Keratinocyte (primary cell): ENCODE measurements at regions not wholly inside any gene's neighbourhood (a gene's known extent, or its start where the extent isn't known, plus 50 kb on each side); places are given as distances from the start of the nearest gene placed in this dataset.

Experiments
- DNase-seq: peaks from one replicate; pipeline ENCODE4 v3.0.0-alpha.2; 2011; ENCODE audit warnings: low read depth, missing footprints, low spot score
- FAIRE-seq: peaks from 2 replicates; lab custom pipeline; 2011; peaks lifted over from hg19 to GRCh38; lab: Jason Lieb, UNC
- H2AFZ ChIP-seq: 2 replicates; pipeline ENCODE4 v1.6.0; 2012; ENCODE audit warnings: low read length, control low read depth, inconsistent platforms; ENCODE audit not compliant: control insufficient read depth
- H3K27ac ChIP-seq: 2 replicates; pipeline ENCODE4 v1.5.1; 2011; ENCODE audit warnings: low read length; ENCODE audit not compliant: control insufficient read depth, insufficient read depth
- H3K27me3 ChIP-seq: 3 replicates; pipeline ENCODE4 v1.6.0; 2011; ENCODE audit warnings: low read length; ENCODE audit not compliant: control insufficient read depth, insufficient read depth; ENCODE audit errors: extremely low read depth
- H3K36me3 ChIP-seq, 2 experiments: 2 replicates in 1 of 2; 3 replicates in 1 of 2; pipeline ENCODE4 v1.5.1; 2011; ENCODE audit warnings: low read length in 2 of 2, mild to moderate bottlenecking in 1 of 2; ENCODE audit not compliant: control insufficient read depth in 2 of 2, insufficient read depth in 2 of 2; ENCODE audit errors: extremely low read depth in 1 of 2
- H3K4me1 ChIP-seq: 3 replicates; pipeline ENCODE4 v1.5.1; 2011; ENCODE audit warnings: low read length; ENCODE audit not compliant: control insufficient read depth, insufficient read depth; ENCODE audit errors: extremely low read depth
- H3K4me2 ChIP-seq: 3 replicates; pipeline ENCODE4 v1.6.0; 2011; ENCODE audit warnings: low read depth, low read length; ENCODE audit not compliant: control insufficient read depth, insufficient read depth; ENCODE audit errors: extremely low read depth
- H3K4me3 ChIP-seq, 3 experiments: fragments of 200-600 bp in 1 of 3; sonication (generic) in 1 of 3; 2 replicates in 2 of 3; 3 replicates in 1 of 3; pipeline ENCODE4 v1.5.1; 2011 to 2016; ENCODE audit warnings: low read length in 3 of 3, mild to moderate bottlenecking in 3 of 3, control low read depth in 2 of 3, inconsistent platforms in 1 of 3, low read depth in 1 of 3, mixed read lengths in 1 of 3, mixed run types in 1 of 3, moderate library complexity in 1 of 3; ENCODE audit not compliant: control insufficient read depth in 2 of 3, insufficient read depth in 2 of 3; ENCODE audit errors: extremely low read depth in 1 of 3
- H3K79me2 ChIP-seq: 2 replicates; pipeline ENCODE4 v1.6.0; 2012; ENCODE audit warnings: low read length; ENCODE audit not compliant: control insufficient read depth, insufficient read depth
- H3K9ac ChIP-seq: 3 replicates; pipeline ENCODE4 v1.6.0; 2011; ENCODE audit warnings: low read length; ENCODE audit not compliant: control insufficient read depth, insufficient read depth; ENCODE audit errors: extremely low read depth
- H3K9me1 ChIP-seq: 3 replicates; pipeline ENCODE4 v1.6.0; 2011; ENCODE audit warnings: low read length; ENCODE audit not compliant: control insufficient read depth, insufficient read depth; ENCODE audit errors: extremely low read depth
- H3K9me3 ChIP-seq: 2 replicates; pipeline ENCODE4 v1.5.1; 2012; ENCODE audit warnings: low read depth, low read length; ENCODE audit not compliant: control insufficient read depth
- H4K20me1 ChIP-seq: 3 replicates; pipeline ENCODE4 v1.6.0; 2011; ENCODE audit warnings: low read length; ENCODE audit not compliant: control insufficient read depth, insufficient read depth; ENCODE audit errors: extremely low read depth
- CTCF ChIP-seq, 3 experiments: IDR thresholded peaks in 1 of 3; conservative IDR thresholded peaks in 1 of 3; optimal IDR thresholded peaks in 1 of 3; 2 replicates in 2 of 3; 3 replicates in 1 of 3; pipeline versions ENCODE3 to v1.5.1; 2011; ENCODE audit warnings: low read length in 3 of 3, mild to moderate bottlenecking in 3 of 3, moderate library complexity in 2 of 3, control low read depth in 1 of 3, inconsistent platforms in 1 of 3; ENCODE audit not compliant: insufficient read depth in 2 of 3; ENCODE audit errors: extremely low read depth in 1 of 3
- EZH2 ChIP-seq: IDR thresholded peaks from one replicate; pipeline ENCODE4 v1.6.1; 2012; ENCODE audit warnings: inconsistent platforms, mild to moderate bottlenecking, low read length, moderate library complexity
- dilution Hi-C: fragments of 300-500 bp; cut with MboI; formaldehyde crosslinking; loops from one replicate; pipeline ENCODE4 v1.7.0; 2020; ENCODE audit warnings: low sequenced_read_pairs; ENCODE audit not compliant: extremely low pct_ligation_motif_present

- H3K4me3 ChIP-seq: no peak overlapping the region
- H3K36me3 ChIP-seq: no peaks in the 10 kb centered on the region
- dilution Hi-C loops: no loop called here
- no peaks in the 10 kb centered on the region for H3K27me3 ChIP-seq
- H3K4me1 ChIP-seq: no peaks in the 10 kb centered on the region
- no peak for TF ChIP-seq EZH2
- no peak for TF ChIP-seq CTCF (optimal IDR thresholded peaks at IDR 0.05 in 1 of 3, IDR thresholded peaks at IDR 0.05 in 1 of 3, conservative IDR thresholded peaks at IDR 0.05 in 1 of 3; ENCODE audit: extremely low read depth in 1 of 3, insufficient read depth in 2 of 3, low read length in 3 of 3)
- no peak for FAIRE-seq
- no peak overlapping the region for H3K27ac ChIP-seq
- no peak overlapping the region for H3K9ac ChIP-seq
- H3K9me3 ChIP-seq: no peaks in the 10 kb centered on the region
- no peaks in the 10 kb centered on the region for H3K79me2 ChIP-seq
- H3K9me1 ChIP-seq: no peaks in the 10 kb centered on the region
- H2AFZ ChIP-seq: no peak overlapping the region
- no peak overlapping the region for H3K4me2 ChIP-seq
- no peaks in the 10 kb centered on the region for H4K20me1 ChIP-seq
- no peak for DNase-seq
Measured at GRCh38 chr5:23260621-23261020, 246.8 kb upstream of the PRDM9 start.

- no peaks in the 10 kb centered on the region for H3K9me1 ChIP-seq
- no peak for TF ChIP-seq EZH2
- TF ChIP-seq CTCF (optimal IDR thresholded peaks at IDR 0.05 in 1 of 3, IDR thresholded peaks at IDR 0.05 in 1 of 3, conservative IDR thresholded peaks at IDR 0.05 in 1 of 3; ENCODE audit: extremely low read depth in 1 of 3, insufficient read depth in 2 of 3, low read length in 3 of 3): no peak
- no peaks in the 10 kb centered on the region for H3K27me3 ChIP-seq
- no peak overlapping the region for H3K4me3 ChIP-seq
- H4K20me1 ChIP-seq: no peaks in the 10 kb centered on the region
- no peaks in the 10 kb centered on the region for H3K9me3 ChIP-seq
- FAIRE-seq: no peak
- H3K9ac ChIP-seq: no peak overlapping the region
- DNase-seq: no peak
- no peak overlapping the region for H2AFZ ChIP-seq
- dilution Hi-C loops: no loop called here
- H3K4me1 ChIP-seq: no peaks in the 10 kb centered on the region
- H3K4me2 ChIP-seq: no peak overlapping the region
- H3K79me2 ChIP-seq: no peaks in the 10 kb centered on the region
- H3K36me3 ChIP-seq: no peaks in the 10 kb centered on the region
- H3K27ac ChIP-seq: no peak overlapping the region
Measured at GRCh38 chr5:23257656-23258055, 249.8 kb upstream of the PRDM9 start.
